Limb (tissue), 2 donors: ENCODE measurements at regions not wholly inside any gene's neighbourhood (a gene's known extent, or its start where the extent isn't known, plus 50 kb on each side); places are given as distances from the start of the nearest gene placed in this dataset.

Source experiments
- DNase-seq, 2 donors: peaks; one replicate each; pipeline ENCODE4 v3.0.0-alpha.2; 2016; ENCODE audit errors: extremely low spot score in 2 of 2

DNA sequence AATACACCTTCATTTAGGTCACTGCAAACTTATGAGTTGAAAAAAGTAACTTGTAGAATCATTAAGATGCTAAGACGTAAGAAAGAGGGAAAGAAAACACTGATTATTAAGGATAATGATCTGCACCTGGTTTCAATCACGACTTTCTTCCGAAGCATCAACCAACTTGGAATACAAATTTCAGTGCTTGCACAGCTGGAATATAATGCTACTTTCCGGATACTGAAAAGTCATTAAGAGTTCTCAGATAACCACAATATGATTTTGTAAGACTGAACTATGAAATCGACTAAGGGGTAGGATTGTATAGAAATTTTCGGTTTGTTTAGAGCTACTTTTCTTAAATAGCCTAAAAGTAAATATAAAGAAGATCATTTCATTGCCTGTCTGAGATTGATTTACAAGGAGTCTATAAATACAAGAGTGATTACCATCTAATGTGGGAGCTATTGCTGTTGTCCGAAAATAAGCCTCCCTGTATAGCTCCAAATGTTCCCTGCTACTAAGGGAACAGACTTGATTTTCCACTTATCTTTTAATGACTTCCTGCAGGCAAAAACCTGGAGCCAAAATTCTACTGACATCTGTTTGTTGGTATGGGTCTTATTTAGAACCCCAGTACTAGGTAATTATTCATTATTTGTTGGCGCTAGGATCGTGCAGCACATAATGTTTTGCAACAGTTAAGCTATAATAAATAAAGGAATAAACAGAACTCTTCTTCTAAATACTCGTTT lies 673.3 kb downstream of the KCNT2 start:
- peak in 1 of 2 donors; percentile 57 for DNase-seq

DNA sequence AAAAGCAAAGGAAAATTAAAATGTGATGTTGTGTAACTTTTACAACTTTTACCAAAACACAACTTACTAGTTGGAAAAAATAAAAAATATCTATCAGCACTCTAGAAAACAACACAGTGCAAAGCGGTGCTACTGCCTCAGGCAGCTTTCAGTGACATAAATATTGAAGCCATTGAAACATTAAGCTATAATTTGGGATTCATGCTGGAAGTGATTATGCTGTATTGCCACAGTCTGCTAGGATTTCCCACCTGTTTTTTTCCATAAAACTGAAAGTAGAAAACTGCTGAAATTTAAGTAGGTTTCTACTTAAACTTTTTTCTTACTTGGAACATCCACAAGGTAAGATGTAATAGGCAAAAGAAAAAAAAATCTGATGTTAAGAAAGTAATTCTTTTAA lies 674.4 kb downstream of the KCNT2 start:
- DNase-seq: peak in 1 of 2 donors; percentile 26

DNA sequence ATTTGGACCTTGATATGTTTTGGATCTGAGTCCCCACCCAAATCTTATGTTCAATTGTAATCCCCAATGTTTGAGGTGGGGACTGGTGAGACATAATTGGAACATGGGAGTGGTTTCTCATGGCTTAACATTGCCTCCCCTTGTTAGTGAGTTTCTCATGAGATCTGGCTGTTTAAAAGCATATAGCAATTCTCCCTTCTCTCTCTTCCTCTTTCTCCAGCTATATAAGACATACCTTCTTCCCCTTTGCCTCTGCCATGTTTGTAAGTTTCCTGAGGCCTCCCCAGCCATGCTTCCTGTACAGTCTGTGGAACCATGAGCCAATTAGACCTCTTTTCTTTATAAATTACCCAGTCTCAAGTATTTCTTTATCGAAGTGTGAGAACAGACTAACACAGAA lies 692.4 kb downstream of the KCNT2 start:
- DNase-seq: no peak

DNA sequence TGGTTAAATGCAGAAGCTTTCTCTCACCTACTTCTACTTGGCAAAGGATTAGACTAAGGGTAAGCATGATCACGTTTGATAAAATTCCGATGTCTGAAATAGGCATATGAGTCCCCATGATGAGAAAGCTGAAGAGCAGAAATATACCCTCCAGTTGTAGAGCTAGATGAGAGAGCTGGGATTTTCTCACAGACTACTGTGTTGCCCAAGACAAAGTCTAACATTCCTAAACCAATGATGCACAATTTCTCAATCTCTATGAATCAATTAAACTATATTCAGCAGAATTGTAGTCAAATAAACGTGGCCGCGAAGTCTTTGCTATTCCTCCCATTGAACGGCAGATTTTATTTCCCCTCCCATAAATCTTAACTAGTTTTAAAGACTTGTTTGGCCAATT lies 699.2 kb downstream of the KCNT2 start:
- no peak for DNase-seq

DNA sequence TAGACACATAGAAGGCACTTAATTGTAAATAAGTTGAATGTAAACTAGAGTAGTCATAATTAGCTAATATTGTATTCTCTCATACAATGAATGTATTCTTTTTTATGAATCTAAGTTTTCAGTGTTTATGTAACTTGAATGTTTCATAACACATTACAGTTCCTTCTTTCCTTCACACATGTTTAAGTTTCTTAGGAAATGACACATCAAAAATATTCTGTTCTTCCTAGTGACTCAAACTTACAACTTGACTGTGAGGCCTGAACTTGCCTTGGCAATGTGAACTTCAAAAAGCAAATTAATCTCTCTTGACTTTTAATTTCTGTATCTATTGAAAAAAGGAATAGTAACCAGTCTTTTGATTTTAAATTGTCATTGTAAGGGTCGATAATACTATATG lies 700.1 kb downstream of the KCNT2 start:
- no peak for DNase-seq

DNA sequence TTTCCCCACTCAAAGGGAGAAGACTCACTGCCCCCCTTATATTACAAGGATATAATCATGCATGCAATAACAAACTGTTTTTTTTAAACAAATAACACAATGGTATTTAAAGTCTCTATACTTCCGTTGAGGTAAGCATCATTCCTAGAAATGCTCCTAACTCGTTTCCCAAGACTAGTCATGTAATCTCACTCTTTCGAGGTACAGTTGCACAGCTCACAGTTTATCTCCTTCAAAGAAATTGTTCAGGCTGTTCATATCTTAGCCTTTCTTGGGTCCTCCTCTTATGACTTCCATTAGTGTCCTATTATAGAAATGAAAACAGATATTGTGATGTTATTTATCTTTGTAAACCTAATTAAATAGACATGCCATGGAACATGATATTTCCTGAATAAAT lies 705.0 kb downstream of the KCNT2 start:
- no peak for DNase-seq

DNA sequence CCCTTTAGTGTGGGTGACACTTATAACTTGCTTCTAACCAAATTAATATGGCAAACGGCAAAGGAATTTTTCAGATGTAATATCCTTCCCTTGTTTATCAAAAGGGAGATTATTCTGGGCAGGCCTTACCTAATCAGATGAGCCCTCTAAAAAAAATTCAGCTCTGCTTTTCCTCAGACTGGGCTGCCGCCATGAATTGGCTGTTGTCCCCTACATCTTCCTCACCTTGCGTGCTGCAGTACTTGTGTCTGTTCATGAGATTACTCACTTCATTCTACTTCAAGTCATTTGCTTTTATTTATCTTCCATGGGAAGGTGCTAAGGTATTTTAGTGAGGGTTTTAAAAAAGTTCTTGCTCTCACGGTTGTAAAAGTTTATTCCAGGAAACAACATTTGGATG lies 705.5 kb downstream of the KCNT2 start:
- no peak for DNase-seq

DNA sequence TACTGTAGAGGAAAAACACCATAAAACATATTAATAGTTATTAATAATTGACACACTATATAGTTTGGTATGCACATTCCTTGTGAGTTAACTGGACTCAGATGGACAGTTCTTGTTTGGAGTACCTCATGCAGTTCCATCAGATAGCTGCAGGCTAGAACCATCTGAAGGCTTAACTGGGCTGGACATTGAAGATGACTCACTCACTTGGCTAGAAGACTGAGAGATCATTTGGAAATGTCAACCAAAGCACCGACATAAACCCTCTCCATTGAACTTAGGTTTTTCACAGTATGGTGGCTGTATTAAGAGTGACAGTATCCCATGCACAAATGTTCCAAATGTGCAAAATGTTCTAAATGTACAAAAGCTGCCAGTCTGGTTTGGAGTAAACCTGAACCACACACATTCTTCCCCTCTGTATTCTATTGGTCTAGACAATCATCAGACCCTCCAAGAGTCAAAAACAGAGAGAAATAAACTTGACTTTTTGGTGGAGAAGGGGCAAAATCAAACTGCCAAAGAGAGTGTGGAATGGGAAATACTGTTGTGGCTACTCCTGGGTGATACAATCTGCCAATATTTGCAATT lies 708.4 kb downstream of the KCNT2 start:
- no peak for DNase-seq

DNA sequence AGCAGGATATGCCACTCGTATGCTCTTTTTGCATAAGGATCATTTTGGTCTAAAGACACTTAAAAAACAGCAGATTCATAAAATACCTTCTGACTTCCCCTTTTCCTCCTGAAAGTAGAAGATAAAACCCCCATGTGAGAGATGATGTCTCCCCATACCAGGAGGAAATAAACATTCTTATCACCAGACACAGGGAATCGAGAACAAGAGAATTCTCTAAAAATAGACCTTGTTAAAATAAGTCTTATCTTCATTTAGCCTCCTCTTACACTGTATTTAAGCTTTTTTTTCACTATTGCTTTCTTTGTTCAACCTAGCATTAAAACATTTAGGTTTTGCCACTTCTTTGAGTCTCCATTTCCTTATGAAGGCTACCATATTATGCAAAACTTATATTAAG lies 709.3 kb downstream of the KCNT2 start:
- DNase-seq: no peak

DNA sequence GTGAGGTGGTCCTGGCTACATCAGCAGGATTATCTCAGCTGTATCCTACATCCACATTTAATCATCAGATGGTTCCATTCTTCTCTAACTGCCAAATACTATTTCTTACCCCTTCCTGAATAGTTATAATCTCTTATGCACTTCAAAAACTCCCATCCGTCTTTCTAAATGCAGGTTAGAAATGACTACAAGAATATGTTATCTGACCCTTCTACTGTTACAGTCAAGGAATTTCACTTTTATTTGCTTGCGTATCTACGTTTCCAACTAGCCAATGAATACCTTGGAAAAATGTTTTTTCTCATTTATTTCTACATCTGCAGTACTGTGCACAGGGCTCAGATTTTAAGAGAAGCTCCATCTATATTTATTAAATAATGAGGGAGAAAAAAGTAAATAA lies 709.9 kb downstream of the KCNT2 start:
- DNase-seq: no peak

DNA sequence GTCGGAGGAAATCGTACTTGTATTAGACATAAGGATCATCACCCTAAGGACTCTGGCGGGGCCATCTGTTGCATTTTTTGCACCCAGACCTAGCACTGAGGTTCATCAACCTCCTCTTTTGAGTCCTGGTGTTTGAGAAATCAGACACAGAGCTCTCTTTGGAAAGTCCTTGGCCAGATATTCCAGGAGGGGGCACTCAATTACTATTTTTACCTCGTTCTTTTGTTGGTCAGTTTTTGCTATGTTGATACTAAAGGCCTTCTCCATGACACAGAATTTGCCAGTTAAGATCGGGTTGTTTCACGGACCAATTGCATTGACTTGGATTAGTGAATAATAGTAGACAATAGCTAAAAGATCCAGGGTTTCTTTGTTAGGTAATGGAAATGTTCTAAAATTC lies 711.2 kb downstream of the KCNT2 start:
- DNase-seq: no peak

DNA sequence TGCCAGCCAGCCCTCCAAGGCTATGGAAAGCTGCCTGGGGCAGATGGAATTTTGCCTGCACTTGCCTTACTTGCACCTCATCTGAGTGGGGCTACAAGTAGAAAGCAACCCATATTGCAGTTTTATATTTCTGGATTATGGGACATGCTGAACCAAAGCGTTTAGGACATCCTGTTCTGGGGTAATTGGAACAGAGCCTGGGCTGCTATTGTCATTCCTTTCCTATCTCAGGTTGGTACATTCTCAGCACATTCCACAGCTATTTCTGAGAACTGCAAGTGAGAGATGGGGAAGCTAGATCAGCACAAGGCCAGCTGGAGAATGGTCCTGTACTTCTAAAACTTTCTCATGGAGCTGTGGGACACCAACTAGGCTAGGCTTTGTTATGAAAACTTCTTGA lies 713.8 kb downstream of the KCNT2 start:
- DNase-seq: no peak

DNA sequence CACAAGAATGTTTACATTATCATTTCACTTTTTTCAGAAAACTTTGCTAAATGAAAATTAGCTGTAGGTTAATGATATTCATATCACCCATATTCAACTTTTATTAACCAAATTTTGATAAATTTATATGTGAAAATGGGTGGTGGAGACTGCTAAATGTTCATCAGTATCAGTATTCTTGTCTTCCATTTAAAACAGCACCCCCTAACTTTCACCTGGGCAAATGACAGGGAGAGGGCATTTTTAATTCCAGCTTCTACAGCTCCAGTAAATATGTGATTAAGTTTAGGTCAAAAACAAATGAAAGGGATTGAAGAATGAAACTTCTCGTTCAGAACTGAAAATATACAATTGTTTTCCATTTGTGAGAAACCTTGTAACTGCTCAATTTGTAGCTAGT lies 722.2 kb downstream of the KCNT2 start:
- DNase-seq: no peak

DNA sequence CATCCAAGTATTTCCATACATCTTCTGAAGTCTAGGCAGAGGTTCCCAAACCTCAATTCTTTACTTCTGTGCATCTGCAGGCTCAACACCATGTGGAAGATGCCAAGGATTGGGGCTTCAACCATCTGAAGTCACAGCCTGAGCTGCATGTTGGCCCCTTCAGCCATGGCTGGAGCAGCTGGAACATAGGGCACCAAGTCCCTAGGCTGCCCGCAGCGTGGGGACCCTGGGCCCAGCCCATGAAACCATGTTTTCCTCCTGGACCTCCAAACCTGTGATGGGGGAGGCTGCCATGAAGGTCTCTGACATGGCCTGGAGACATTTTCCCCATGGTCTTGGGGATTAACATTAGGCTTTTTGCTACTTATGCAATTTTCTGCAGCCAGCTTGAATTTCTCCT lies 729.8 kb downstream of the KCNT2 start:
- no peak for DNase-seq

DNA sequence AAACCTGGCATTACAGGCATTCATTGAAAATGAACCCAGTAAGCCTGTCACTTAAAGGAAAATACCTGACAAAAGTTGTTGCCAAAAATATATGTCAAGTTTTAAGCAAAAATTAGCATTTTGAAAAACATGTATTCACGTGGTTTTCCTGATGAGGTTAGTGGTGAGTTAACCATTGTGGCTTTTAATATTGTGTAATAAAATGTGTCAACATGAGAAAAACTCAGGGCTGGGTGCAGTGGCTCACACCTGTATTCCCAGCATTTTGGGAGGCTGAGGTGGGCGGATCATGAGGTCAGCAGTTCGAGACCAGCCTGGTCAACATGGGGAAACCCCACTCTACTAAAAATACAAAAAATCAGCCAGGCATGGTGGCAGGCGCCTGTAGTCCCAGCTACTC lies 731.4 kb downstream of the KCNT2 start:
- DNase-seq: no peak

DNA sequence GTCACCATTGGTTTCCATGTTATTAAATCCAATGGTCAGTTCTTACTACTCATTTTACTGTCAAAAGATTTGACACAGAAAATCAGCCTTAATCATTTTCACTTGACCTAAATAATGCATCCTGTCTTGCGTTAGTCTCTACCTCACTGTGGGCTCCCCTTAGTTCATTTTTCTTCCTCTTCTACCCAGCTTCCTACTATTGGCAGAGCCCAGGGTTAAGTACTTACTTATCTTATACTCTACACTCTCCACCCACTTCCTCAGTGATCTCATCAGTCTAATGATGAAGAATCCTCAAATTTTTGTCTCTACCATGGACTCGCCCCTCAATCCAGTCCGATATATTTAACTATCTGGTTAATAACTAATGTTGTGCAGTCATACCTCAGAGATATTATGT lies 735.9 kb downstream of the KCNT2 start:
- no peak for DNase-seq

DNA sequence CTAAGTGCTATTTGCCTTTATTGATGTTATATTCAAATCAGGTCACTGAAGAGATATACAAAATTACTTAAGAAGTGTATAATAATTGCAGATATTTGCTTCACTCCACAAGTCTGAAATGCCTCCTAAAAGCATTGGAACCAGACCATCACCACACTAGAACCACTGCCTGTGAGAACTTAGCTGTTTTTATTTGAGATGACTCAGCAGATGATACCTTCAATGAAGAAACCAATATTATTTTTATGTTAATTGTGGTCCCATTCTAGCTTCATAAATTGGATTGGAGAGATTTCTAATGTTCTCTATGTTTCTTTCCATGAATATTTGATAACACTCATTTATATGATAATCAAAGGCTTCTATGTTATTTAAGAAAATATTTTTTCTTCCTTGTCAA lies 740.6 kb downstream of the KCNT2 start:
- DNase-seq: no peak

DNA sequence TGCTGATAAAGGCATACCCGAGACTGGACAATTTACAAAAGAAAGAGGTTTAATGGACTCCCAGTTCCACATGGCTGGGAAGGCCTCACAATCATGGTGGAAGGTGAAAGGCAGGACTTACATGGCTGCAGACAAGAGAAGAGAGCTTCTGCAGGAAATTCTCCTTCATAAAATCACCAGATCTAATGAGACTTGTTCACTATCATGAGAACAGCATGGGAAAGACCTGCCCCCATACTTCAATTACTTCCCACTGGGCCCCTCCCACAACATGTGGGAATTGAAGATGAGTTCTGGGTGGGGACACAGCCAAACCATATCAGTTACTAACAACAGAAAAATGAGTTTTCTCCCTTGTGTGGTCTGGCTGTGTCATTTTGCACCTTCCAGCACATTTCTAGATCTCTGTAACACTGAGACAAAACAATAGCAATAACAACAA lies 741.4 kb downstream of the KCNT2 start:
- DNase-seq: no peak

DNA sequence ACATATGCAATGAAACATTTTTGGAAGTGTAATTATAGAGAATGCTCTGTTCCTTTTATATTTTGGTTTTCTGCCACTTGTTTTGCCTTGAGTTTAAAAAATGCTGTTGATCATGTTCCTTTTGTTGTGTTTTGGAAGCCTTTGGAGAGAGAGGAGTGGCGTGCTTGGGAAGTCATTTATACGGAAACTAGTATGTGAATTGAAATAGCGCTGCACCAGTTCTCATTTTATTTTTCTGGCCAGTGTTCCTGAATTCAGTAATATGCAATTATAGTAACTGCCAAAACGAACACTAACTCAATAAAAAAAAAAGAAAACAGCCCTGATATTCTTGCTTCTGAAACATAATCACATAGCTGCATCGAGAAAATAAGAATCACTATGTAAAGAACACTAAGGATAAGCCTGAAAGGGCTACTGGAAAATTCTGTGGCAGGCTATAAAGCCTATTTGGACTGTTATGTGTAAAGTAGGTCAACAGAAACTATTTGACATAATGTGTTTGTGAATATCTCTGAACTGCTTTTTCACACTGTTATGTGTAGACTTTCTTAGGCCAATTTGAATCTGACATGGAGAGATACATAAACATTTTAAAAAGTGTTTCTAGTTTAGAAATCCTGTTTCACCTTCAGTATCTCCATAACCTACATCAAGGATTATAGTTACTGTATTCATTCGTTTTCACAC lies 742.0 kb downstream of the KCNT2 start:
- no peak for DNase-seq

DNA sequence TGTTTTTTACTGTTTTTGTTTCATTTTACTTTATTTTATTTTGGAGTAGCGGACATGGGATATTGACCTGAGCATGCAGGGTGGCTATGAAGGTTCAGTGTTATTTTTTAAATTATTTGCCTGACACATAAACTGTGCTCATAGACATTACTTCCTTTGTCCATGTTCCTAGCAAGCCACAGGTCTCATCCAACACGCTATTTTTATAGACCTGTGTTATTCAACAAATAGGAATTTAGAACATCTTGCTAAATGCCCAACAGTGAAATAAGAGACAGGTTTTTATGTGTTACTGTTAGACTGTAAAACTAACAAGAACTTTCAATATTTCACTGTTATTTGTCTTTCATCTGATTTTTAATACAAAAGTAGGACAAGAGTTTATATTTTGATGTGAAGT lies 756.4 kb downstream of the KCNT2 start:
- no peak for DNase-seq

DNA sequence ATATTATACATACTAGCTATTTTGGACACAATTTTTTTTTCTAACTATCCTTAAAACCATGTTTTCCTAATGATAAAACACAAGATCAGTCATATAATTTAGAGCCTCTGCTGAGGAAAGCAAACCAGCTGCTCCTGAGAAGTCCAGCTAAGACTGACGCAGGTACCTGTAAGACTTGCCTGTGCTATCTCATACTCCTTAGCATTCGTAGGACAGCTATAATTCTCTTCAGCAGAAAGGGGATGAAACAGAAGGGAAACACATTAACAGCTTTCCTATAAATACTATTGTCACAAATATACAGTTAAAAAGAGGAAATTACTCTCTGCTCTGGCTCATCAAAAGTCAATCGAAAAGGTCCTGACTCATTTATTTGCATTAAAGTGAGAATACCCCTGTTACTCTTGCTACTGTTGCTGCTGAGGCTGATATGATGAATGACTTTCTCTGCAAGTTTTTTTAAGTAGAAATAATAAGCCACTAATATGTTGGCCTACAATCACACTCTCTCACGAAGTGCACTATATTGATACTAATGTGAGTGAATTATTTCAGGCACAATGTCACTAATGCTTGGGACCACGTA lies 757.1 kb downstream of the KCNT2 start:
- DNase-seq: no peak

DNA sequence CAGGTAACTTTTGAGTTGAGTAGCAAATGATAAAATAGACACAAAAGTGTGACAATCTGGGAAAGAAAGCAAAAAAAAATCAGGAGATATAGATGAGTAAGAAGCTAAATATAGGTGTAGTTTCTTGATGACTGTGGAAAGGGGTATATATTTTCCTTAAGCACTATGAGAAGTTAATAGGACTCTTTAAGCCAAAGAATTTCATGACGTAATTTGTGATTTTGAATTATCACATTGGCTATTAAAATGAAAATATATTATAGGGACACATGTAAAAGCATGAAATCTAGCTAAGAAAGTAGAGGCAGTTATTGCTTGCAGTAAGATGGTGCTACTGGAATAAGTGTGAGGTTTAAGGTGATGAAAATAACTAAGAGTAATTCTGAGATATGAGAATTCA lies 759.1 kb downstream of the KCNT2 start:
- DNase-seq: no peak
